Islet of Langerhans (tissue), 1 donor: ENCODE measurements at regions not wholly inside any gene's neighbourhood (a gene's known extent, or its start where the extent isn't known, plus 50 kb on each side); places are given as distances from the start of the nearest gene placed in this dataset.

ENCODE experiments used
- FAIRE-seq: peaks from one replicate; lab custom pipeline; 2011; peaks lifted over from hg19 to GRCh38; lab: Jason Lieb, UNC

DNA sequence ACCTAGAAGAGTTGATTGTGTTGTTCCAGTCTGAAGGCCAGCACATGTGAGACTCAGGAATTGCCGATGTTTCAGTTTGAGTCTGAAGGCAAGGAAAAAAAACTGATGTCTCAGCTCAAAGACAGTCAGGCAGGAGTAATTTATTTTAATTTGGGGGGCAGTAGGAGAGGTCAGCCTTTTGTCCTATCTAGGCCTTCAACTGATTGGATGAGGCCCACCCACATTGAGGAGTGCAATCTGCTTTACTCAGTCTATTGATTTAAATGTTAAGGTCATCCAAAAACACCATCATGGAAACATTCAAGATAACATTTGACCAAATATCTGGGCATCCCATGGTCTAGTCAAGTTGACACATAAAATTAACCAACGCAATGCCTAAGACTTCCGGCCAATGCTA lies 288.9 kb downstream of the CDK5RAP2 start:
- FAIRE-seq: no peak

DNA sequence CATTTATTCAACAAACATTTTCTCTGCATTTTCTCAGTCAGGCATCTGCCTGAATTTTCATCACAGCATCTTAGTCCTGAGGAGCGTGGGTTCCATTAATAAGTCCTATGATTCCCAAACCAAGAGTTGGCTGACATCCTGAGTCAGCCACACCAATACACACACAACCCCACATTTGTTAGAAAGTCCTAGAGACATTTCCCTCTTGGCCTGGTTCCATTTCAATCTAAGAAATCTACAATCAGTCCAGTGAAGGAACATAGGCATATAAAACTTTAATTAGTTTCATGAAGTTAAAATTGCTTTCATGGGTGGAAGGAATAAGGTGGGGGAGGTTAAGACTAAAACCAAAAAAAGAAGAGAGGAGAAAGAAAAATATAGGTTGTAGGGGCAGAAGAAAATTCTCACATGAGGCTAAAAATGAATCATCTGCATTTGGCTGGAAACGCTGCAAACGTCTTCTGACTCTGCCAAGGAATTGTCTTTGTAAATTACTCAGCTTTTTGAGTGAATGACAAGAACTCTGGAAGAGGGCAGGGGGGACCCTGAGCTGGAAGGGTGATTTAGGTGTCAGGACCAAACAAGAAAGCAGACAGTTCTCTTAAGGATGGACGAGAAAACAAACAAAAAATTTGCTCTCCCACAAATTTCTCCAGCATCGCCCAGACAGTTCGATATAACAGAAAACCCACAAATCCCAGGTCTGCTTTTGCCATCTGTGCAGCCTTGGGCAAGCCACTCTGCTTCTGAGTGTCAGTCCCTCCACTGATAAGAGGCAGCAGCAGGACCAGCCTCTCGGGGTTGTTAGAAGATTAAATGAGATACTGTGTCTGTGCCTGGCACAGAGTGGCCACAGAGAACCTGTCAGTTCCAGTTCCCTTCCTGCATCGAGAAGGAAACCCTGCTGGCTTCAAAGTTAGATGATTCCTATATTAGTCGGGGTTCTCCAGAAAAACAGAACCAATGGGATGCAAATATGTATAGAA lies 289.7 kb downstream of the CDK5RAP2 start:
- FAIRE-seq: no peak

DNA sequence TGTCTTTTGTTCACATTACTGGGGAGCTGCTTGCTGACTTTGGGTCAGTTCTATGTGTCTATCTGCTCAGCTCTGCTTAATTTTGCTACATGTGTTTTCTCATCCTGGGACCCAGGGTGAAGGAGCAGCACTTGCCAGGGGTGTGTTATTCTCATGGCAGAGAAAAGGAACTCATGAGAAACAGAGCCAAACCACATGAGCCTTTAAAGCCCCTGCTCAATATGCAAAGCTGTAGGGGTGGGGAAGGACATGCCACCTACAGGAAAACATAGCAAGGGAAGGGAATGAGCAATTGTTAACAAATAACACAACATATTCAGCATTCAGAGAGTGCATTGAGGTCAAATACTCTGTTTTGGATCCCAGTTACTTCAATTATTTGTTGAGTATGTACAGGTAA lies 290.9 kb downstream of the CDK5RAP2 start:
- no peak for FAIRE-seq

DNA sequence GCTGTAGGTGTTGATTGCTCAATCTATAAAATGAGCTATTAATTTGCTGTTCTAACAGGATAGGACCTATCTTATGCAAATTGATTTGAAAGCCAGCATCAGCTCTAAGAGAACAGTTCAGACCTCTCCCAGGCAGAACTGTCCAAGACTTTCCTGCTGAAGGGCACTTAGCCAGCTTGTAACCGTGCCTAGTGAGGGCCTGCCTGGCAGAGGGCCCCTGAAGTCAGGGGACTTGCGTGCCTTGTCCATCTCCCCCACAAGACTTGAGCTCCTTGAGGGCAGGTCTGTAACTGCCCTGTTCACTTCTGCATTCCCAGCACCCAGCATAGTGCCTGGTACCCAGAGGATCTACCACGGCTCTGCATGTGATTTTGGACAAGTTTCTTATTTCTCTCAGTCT lies 293.4 kb downstream of the CDK5RAP2 start:
- FAIRE-seq: no peak

DNA sequence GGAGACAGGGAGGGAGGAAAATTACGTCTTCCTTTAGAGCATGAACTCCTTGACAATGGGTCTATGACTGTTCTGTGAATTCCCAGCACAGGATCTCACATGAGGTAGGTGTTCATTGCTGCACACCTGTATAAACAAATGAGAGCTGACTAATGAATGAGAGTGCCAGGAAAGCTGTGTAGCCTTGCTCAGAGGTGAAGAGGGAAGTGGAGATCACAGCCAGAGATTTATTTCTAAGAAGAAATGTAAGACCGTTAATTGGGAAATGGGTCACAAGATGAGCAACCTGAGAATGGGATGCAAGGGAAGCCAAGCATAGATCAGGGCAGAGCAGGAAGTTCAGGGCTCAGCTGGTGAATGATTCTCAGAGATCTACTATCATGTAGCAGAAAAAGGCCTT lies 295.1 kb downstream of the CDK5RAP2 start:
- FAIRE-seq: no peak

DNA sequence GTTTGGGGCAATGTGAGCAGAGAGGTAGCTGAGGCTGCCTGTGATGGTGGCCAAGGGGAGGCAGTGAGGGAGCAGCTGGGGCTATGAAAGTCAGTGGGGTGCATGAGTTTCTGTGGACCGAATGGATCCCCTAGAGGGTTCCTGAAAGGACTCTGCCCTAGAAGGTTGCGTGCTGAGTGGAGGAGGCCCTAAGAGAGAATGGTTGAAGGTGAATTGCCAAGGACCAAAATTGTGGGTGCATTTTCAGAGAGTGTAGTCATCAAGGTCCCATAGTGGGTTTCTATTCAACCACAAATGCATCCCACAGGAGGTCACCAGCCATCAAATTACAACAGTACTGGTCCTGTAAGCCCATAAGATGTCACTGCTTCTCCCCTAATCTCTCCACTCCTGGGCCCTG lies 298.3 kb downstream of the CDK5RAP2 start:
- FAIRE-seq: no peak

DNA sequence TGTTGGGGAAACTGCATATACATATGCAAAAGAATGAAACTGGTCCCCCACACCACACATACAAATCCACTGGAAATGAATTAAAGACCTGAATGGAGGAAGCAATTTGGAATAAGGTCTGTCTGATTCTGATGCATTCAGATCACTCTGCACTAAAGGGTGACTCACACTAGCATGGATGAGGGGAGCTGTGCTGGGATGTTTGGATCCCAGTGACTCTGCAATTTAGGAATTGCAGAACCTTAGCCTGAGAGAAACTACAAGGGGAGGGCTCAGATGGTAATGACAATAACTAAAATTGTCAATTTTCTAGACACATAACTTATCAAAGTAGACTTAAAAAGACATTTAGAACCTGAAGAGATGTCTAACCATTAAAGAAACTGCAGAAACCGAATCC lies 312.0 kb downstream of the CDK5RAP2 start:
- no peak for FAIRE-seq

DNA sequence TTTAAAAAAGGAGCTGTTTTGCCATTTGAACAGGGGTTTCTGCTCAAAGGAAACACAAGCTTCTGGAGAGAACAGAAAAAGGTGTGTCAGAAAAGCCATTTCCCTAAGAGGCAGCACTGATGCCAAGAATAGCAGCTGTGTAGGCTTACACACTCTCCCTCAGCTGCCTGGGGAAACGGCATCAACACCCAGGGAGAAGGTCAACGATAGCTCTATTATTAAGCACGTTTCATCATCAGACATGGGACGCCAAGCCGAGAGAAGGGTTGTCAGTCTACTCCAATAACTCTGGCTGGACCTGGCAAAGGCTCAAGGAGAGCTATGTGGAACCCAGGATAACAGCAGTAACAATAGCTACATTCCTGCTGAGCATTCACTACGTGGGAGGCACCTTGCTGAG lies 314.2 kb downstream of the CDK5RAP2 start:
- no peak for FAIRE-seq

DNA sequence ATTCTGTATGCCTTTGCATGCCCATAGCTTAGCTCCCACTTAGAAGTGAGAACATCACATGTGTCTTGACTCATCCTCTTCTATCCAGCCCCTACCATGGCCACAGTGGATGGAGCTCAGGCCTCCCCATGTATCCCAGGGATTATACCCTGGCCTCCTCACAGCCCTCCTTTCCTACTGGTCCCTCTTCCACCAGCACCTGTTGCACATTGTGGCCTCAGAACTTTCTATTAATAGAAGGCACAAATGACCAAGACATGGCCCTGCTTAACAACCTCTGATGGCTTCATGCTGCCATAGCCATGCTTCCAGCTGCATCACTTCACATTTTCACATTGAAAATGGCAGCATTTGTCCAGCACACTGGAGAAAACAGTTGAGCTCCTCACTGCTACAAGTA lies 315.4 kb downstream of the CDK5RAP2 start:
- FAIRE-seq: no peak

DNA sequence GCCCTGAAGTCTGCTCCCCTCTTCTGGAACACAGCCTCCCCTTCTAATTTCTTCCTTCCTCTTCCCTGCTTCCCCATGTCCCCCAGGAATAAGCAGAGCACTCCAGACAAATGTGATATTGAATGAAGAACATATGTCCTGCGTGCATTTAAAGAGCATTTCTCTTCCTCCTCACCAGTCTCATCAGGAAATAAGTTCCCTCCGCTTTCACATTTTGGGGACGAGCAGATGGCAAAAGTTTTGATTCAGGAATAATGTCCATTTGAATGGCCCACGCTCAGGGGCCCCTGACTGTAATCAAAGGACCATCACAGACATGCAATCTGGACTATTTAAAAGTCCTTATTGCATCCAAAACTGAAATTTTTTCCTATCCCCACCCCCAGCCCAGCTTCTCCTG lies 316.1 kb downstream of the CDK5RAP2 start:
- FAIRE-seq: no peak

DNA sequence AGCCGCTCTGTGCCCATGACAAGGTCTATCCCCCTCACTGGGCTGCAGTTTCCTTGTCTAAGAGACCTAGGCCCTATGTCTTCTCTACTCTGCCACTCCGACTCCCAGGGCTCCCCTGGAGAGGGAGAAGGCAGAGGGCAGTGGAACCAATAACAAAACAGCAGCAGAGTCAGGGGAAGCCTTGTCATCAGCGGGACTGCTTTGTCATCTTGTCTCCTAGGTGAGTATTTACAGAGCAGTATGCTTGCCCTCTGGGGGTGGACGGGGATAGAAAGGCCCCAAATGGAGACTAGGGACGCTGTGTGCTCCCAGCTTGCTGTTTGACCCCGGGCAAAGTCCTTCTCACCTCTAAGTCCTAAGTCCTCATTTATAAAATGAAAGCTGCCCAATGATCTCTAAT lies 318.5 kb downstream of the CDK5RAP2 start:
- FAIRE-seq: no peak

DNA sequence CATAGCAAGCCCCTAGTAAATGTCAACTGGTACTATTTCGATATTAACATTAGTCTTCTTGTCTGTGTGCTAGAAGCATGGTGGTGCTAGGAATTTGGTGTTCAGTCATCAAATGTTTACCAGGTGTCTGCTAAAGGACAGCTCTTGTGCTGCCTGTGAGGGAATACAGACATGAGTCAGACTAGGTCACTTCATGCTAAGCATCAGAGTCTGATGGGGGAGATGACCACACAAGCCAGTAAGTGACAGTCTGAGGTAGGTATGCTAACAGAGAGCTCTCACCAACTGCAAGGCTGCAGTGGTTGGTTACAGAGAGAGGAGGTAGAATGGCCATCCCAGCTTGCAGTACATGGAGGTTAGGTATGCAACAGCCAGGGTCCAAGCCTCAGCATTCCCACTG lies 320.9 kb downstream of the CDK5RAP2 start:
- no peak for FAIRE-seq

DNA sequence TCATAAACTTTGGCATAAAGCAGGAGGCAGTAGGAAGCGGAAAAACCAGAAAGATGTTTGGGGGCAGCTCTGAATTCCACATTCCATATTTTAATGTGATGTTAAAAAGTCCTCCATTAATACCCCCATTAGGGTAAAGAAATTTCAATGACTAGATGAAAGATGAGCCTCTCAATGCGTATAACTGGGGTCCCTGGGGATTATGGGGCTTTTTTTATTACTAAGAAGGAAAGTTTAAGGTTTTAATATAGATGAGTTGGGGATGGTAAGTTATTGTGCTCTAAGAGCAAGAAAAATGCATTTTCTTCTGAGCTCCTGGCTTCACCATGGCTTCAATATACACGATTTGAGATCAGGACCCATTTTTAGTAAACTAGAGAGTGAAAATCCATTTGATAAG lies 321.9 kb downstream of the CDK5RAP2 start:
- FAIRE-seq: no peak

DNA sequence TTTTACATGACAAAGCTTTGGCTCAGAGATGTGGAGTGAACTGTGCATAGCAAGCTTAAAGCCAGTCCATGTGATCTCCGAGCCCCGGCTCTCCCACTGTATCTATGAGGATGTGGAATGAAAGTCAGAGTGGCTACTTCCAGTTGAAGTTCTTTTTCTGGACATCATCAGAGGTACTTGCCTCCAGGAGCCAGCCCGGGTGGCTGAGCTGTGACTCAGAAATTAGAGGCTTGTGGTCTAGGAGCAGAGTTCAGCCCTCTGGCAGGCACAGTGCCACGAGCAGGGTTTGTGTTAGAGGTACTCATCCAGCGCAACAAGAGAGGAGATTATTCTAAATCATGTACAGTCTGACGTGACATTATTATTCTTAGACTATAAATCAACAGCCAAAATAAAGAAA lies 322.5 kb downstream of the CDK5RAP2 start:
- FAIRE-seq: no peak

DNA sequence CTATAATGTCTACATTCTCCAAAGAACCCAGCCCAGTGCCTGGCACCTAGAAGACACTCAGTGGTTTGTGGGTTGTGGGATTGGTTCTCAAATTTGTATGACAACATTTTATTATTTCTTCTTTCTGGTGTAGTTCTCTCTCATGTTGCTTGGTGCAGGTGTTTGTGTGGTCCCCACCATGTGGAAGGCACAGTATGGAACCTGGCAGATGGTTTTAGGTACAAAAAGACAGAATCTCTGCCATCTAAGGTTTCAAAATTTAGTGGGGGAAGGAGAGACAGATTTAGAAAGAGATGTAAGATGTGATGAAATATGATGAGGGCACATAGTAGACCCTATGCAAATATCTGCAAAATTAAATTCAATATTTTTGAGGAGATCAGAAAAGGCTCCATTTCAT lies 323.8 kb downstream of the CDK5RAP2 start:
- no peak for FAIRE-seq

DNA sequence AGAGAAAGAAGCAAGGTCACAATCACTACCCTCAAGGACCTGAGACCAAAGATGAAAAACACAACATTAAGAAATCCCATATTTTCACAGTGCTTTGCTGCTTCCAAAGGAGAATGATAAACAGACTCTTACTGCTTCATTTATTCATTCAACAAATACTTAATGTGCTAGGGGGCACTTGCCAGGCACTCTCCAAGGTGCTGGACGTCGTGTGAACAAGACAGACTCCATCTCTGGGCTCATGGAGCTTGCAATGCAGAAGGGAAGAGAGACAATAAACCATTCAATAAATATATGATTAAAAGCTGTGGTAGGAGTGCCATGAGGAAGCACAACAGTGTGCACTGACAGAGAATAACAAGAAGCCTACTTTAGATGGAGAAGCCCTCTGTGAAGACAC lies 327.7 kb downstream of the CDK5RAP2 start:
- FAIRE-seq: no peak

DNA sequence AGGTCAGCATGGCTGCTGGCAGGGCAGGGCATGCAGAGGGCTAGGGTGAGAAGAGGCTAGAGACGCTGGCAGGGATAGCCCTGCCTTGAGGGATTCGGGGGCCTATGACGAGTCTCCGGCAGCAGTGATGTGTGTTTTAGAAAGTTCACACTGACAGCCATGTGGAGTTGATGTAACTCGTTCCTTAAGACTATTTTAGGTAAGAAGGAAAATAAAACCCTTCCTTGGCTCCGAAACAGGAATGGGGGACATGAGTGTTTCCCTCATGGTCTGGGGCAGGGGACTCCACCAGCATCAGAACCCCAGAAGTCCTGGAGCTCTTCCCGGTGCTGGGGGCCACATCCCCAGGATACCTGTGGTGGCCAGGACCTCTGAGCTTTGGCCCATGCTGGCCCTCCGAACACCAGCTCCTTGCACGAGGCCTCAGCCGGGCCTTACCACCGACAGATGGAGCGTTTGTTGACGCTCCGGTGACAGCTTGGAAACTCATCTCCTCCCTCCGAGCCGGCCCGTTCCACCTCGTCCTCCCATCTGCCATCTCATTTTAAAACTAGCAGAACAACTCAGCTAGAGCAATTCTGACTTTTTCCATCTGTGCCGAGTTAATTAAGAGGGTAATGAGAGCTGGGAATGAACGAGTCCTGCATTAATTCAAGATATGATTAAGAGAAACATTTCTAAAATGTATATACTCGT lies 337.7 kb downstream of the CDK5RAP2 start:
- FAIRE-seq: no peak

DNA sequence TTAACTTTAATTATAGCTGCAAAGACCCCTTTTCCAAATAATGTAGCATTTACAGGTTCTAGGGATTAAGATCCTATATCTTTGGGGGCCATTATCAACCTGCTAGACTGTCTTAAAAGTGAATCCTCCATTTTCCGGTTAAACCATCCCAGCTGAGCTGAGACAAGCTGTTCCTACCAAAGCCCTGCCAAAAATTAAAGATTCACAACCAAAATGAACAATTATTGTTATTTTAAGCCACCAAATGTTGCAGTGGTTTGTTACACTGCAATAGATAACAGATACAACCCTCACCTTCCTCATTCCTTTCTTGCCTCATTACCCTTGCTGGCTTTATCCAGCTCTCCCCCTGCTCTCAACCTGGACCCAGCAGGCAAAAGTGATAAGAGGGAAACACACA lies 343.4 kb downstream of the CDK5RAP2 start:
- no peak for FAIRE-seq

DNA sequence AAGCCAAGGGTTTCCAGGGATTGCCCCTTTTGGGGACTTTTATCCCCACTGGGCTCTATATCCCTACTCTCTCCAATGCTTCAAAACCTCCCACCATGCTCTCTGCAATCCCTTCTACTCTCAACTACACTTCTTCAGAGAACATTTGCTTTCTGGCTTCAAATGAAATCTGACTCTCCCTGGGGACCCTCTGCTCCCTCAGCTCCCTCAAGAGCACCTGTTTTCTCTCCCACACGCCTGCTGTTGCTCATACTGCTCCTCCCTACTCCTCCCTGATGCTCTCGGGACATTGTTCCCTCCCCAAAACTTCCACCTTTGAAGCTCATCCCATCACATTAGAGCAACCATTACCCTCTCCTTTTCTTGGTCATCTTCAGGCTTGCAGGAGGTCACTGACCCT lies 344.9 kb downstream of the CDK5RAP2 start:
- FAIRE-seq: no peak

DNA sequence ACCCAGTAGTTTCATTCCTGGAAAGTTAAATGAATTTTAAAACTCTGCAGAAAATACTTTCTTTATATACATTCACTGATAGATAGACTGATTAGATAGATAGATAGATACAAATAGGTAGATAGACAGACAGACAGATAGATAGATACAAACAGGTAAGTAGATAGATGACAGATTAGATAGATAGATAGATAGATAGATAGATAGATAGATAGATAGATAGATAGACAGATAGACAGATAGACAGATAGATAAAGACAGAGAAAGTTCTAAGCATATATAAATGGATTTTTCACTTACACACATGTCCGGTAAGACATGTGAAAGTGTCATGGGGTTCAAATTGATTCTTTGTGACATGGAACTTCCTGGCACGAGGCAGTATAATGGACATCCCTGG lies 349.7 kb downstream of the CDK5RAP2 start:
- no peak for FAIRE-seq

DNA sequence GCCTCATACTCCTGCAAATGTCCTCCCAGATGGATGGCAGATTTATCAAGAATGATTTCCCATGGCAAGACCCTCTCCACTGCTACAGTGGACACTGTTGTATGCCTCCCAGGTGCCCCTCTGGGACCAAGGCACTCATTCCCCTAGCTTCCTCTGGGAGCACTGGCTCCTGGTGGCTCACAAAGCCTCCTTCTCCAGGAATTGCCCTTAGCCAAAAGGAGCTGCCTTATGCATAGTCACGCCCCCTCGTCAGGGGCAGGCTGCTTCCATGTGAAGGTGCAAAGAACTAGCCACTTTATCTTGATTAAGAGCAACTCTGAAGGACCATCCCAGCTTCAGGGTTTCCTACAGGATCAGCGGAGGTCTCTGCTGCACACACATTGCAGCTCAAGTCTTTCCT lies 358.1 kb downstream of the CDK5RAP2 start:
- FAIRE-seq: no peak

DNA sequence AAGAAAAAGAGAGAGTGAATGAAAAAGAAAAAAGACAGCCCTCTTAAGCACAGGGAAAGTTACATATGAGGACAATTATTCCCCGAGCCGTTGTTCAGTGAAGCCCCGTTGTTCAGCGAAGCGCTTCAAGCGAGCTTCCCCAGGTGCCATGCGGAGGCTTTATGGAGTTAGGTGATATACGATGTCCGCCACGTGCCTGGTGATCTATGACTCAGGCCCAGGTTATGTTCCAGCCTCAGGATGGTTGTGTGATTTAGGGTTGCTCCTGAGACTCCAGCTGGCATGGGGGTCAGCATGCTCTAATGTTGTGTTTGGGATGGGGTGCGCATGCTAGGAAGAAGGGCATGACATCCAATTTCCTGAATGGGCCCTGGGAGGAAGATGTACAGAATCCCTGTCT lies 365.6 kb downstream of the CDK5RAP2 start:
- no peak for FAIRE-seq

DNA sequence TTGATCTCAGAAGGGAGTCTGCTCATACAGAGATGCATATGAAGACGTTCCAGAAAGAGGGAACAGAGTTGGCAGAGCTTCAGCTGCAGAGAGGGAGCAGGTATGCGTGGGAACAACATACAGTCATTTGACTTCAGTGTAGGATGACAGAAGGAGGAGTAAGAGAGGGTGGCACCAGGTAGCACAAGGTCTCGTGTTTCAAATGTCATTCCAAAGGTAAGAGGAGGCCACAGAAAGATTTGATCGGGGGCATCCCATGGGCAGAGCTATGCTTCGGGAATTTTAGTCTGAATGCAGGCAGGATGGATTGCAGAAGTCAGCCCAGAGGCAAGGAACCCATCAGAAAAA lies 367.1 kb downstream of the CDK5RAP2 start:
- FAIRE-seq: no peak
